ENCODE measurements at regions not wholly inside any gene's neighbourhood (a gene's known extent, or its start where the extent isn't known, plus 50 kb on each side); places are given as distances from the start of the nearest gene placed in this dataset.

- DNase-seq: no peak
- Histone ChIP-seq H3K4me3 (ENCODE audit: insufficient read depth, low read depth, low read length) (no peak overlapping the region), H3K27me3 (ENCODE audit: control insufficient read depth, insufficient read depth, low read length) (no peaks in the 10 kb centered on the region), H3K36me3 (replicated peaks; ENCODE audit: control insufficient read depth, insufficient read depth, low read length) (no peaks in the 10 kb centered on the region)
These were observed 73.9 kb downstream of the WNT5A start for GRCh38 chr3:55413236-55413635.

- DNase-seq: no peak
- Histone ChIP-seq H3K4me3 (ENCODE audit: insufficient read depth, low read depth, low read length) (no peak overlapping the region), H3K27me3 (ENCODE audit: control insufficient read depth, insufficient read depth, low read length) (no peaks in the 10 kb centered on the region), H3K36me3 (replicated peaks; ENCODE audit: control insufficient read depth, insufficient read depth, low read length) (no peaks in the 10 kb centered on the region)
These were observed 74.6 kb downstream of the WNT5A start for GRCh38 chr3:55412545-55412944.

GRCh38 chr3:55409806-55410205 is 77.3 kb downstream of the WNT5A start:
- Histone ChIP-seq H3K36me3 (replicated peaks; ENCODE audit: control insufficient read depth, insufficient read depth, low read length) (no peaks in the 10 kb centered on the region), H3K27me3 (ENCODE audit: control insufficient read depth, insufficient read depth, low read length) (no peaks in the 10 kb centered on the region), H3K4me3 (ENCODE audit: insufficient read depth, low read depth, low read length) (no peak overlapping the region)
- DNase-seq: no peak

- no peak for DNase-seq
- Histone ChIP-seq H3K27me3 (ENCODE audit: control insufficient read depth, insufficient read depth, low read length) (no peaks in the 10 kb centered on the region), H3K36me3 (replicated peaks; ENCODE audit: control insufficient read depth, insufficient read depth, low read length) (no peaks in the 10 kb centered on the region), H3K4me3 (ENCODE audit: insufficient read depth, low read depth, low read length) (no peak overlapping the region)
These were observed 78.8 kb downstream of the WNT5A start for GRCh38 chr3:55408193-55408826.

GRCh38 chr3:55407426-55407820 is 79.7 kb downstream of the WNT5A start:
- no peak for DNase-seq
- no peak overlapping the region for H3K4me3 ChIP-seq (ENCODE audit: insufficient read depth, low read depth, low read length)
- no peaks in the 10 kb centered on the region for H3K36me3 ChIP-seq (replicated peaks; ENCODE audit: control insufficient read depth, insufficient read depth, low read length)
- H3K27me3 ChIP-seq (ENCODE audit: control insufficient read depth, insufficient read depth, low read length): no peaks in the 10 kb centered on the region

GRCh38 chr3:55406696-55407425 is 80.2 kb downstream of the WNT5A start:
- H3K4me3 ChIP-seq (ENCODE audit: insufficient read depth, low read depth, low read length): no peak overlapping the region
- no peaks in the 10 kb centered on the region for H3K36me3 ChIP-seq (replicated peaks; ENCODE audit: control insufficient read depth, insufficient read depth, low read length)
- no peaks in the 10 kb centered on the region for H3K27me3 ChIP-seq (ENCODE audit: control insufficient read depth, insufficient read depth, low read length)
- DNase-seq: no peak

- DNase-seq: peak; percentile 52
These were observed 81.7 kb downstream of the WNT5A start for GRCh38 chr3:55405436-55405835.

GRCh38 chr3:55402886-55403609 is 84.1 kb downstream of the WNT5A start:
- Histone ChIP-seq H3K4me3 (ENCODE audit: insufficient read depth, low read depth, low read length) (no peak overlapping the region), H3K36me3 (replicated peaks; ENCODE audit: control insufficient read depth, insufficient read depth, low read length) (no peaks in the 10 kb centered on the region), H3K27me3 (ENCODE audit: control insufficient read depth, insufficient read depth, low read length) (no peaks in the 10 kb centered on the region)
- DNase-seq: no peak

More at GRCh38 chr3:55405436-55405835, 81.7 kb downstream of the WNT5A start:
- no peak overlapping the region for H3K4me3 ChIP-seq (ENCODE audit: insufficient read depth, low read depth, low read length)
- H3K36me3 ChIP-seq (replicated peaks; ENCODE audit: control insufficient read depth, insufficient read depth, low read length): no peaks in the 10 kb centered on the region
- no peaks in the 10 kb centered on the region for H3K27me3 ChIP-seq (ENCODE audit: control insufficient read depth, insufficient read depth, low read length)

GRCh38 chr3:55380561-55380960 is 106.5 kb downstream of the WNT5A start:
- Histone ChIP-seq H3K36me3 (replicated peaks; ENCODE audit: control insufficient read depth, insufficient read depth, low read length) (no peaks in the 10 kb centered on the region), H3K27me3 (ENCODE audit: control insufficient read depth, insufficient read depth, low read length) (no peaks in the 10 kb centered on the region), H3K4me3 (ENCODE audit: insufficient read depth, low read depth, low read length) (no peak overlapping the region)
- DNase-seq: no peak

GRCh38 chr3:55376753-55377347 is 110.3 kb downstream of the WNT5A start:
- no peak for DNase-seq
- H3K36me3 ChIP-seq (replicated peaks; ENCODE audit: control insufficient read depth, insufficient read depth, low read length): no peaks in the 10 kb centered on the region
- H3K27me3 ChIP-seq (ENCODE audit: control insufficient read depth, insufficient read depth, low read length): no peaks in the 10 kb centered on the region
- no peak overlapping the region for H3K4me3 ChIP-seq (ENCODE audit: insufficient read depth, low read depth, low read length)

GRCh38 chr3:55373423-55373822 is 113.7 kb downstream of the WNT5A start:
- DNase-seq: no peak
- Histone ChIP-seq H3K36me3 (replicated peaks; ENCODE audit: control insufficient read depth, insufficient read depth, low read length) (no peaks in the 10 kb centered on the region), H3K27me3 (ENCODE audit: control insufficient read depth, insufficient read depth, low read length) (no peaks in the 10 kb centered on the region), H3K4me3 (ENCODE audit: insufficient read depth, low read depth, low read length) (no peak overlapping the region)

- Histone ChIP-seq H3K4me3 (ENCODE audit: insufficient read depth, low read depth, low read length) (no peak overlapping the region), H3K36me3 (replicated peaks; ENCODE audit: control insufficient read depth, insufficient read depth, low read length) (no peaks in the 10 kb centered on the region), H3K27me3 (ENCODE audit: control insufficient read depth, insufficient read depth, low read length) (no peaks in the 10 kb centered on the region)
- DNase-seq: no peak
These were observed 116.8 kb downstream of the WNT5A start for GRCh38 chr3:55370272-55370671.

GRCh38 chr3:55369141-55369847 is 117.8 kb downstream of the WNT5A start:
- Histone ChIP-seq H3K36me3 (replicated peaks; ENCODE audit: control insufficient read depth, insufficient read depth, low read length) (no peaks in the 10 kb centered on the region), H3K27me3 (ENCODE audit: control insufficient read depth, insufficient read depth, low read length) (no peaks in the 10 kb centered on the region), H3K4me3 (ENCODE audit: insufficient read depth, low read depth, low read length) (no peak overlapping the region)
- DNase-seq: no peak

- Histone ChIP-seq H3K27me3 (ENCODE audit: control insufficient read depth, insufficient read depth, low read length) (no peaks in the 10 kb centered on the region), H3K4me3 (ENCODE audit: insufficient read depth, low read depth, low read length) (no peak overlapping the region), H3K36me3 (replicated peaks; ENCODE audit: control insufficient read depth, insufficient read depth, low read length) (no peaks in the 10 kb centered on the region)
- no peak for DNase-seq
These were observed 118.7 kb downstream of the WNT5A start for GRCh38 chr3:55368366-55368765.

Data from H7 (cell line).